RWPE1 (cell line): ENCODE measurements at regions not wholly inside any gene's neighbourhood (a gene's known extent, or its start where the extent isn't known, plus 50 kb on each side); places are given as distances from the start of the nearest gene placed in this dataset.

ENCODE experiments used
- CTCF ChIA-PET: fragments of 350-600 bp; sonication (Branson Sonifier 250); formaldehyde crosslinking; extraction: SDS; loops from one replicate; lab custom pipeline; 2021; lab: Yijun Ruan, JAX
- POLR2A ChIA-PET: fragments of 400-600 bp; formaldehyde crosslinking; extraction: SDS; loops from one replicate; lab custom pipeline; 2020; ENCODE audit warnings: antibody characterized with exemption; ENCODE audit not compliant: low non-redundant PET; lab: Yijun Ruan, JAX
- DNase-seq: peaks from one replicate; pipeline ENCODE4 v3.0.0; 2012; ENCODE audit warnings: low spot score
- H3K27ac ChIP-seq: fragments of 450-650 bp; 2 replicates; pipeline ENCODE4 v1.5.1; 2017
- CTCF ChIP-seq: fragments of 450-650 bp; conservative IDR thresholded peaks from 2 replicates; pipeline ENCODE4 v1.5.1; 2017; ENCODE audit warnings: low read depth, mild to moderate bottlenecking

GRCh38 chr13:57452228-57452627 is 179.3 kb upstream of the PCDH17 start:
- no peak for DNase-seq
- ChIA-PET CTCF (no interaction called here), POLR2A (no interaction called here)
- TF ChIP-seq CTCF: no peak
- no peak overlapping the region for H3K27ac ChIP-seq

GRCh38 chr13:57470491-57470890 is 161.1 kb upstream of the PCDH17 start:
- POLR2A ChIA-PET: no interaction called here
- CTCF ChIA-PET: no interaction called here
- DNase-seq: no peak
- no peak overlapping the region for H3K27ac ChIP-seq
- TF ChIP-seq CTCF: no peak

DNA sequence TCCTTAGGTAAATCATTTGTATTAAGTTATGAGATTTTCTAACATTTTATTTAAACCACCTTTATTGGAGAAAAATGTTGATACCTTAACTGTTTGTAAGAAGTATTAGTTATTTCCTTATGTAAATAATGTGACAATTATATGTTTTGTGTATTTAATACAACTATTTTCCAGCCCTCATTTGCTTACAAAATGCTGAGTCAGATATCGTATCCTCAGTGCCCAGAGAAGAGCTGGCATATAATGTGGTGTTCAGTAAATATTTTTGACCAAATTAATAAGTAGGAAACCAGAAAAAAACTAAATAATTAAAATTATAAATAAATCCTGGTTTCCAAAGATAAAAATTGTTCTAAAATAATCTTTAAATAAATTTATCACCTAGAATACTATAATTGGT is 140.2 kb upstream of the PCDH17 start:
- no peak overlapping the region for H3K27ac ChIP-seq
- no peak for DNase-seq
- POLR2A ChIA-PET: no interaction called here
- CTCF ChIA-PET: no interaction called here
- TF ChIP-seq CTCF: no peak

GRCh38 chr13:57507752-57508463 is 123.6 kb upstream of the PCDH17 start:
- no peak for DNase-seq
- no peak overlapping the region for H3K27ac ChIP-seq
- CTCF ChIA-PET: no interaction called here
- no peak for TF ChIP-seq CTCF
- POLR2A ChIA-PET: interaction anchor here (1.0 kb wide), 1 partner anchor 300 kb away, joined by 4 read pairs; no protein-coding TSS in a partner anchor

DNA sequence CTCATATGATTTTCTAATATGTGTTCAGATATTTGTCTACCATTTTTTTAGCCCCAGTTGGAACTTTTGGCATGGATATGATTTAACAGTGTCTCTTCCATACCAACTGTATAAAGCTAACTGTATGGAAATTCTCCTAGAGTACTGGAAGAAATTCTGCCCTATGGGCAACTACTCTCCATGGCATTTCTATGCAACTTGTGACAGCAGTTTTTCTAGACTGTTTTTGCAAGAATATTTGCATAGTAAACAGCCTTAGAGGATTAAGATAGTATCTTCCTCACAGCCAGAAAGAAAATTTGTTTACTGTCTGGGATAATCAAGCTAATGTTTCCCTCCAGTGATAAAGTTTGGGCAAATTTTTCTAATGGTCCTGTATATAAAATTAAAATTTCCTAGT is 119.9 kb upstream of the PCDH17 start:
- ChIA-PET POLR2A (no interaction called here), CTCF (no interaction called here)
- no peak overlapping the region for H3K27ac ChIP-seq
- no peak for DNase-seq
- no peak for TF ChIP-seq CTCF

DNA sequence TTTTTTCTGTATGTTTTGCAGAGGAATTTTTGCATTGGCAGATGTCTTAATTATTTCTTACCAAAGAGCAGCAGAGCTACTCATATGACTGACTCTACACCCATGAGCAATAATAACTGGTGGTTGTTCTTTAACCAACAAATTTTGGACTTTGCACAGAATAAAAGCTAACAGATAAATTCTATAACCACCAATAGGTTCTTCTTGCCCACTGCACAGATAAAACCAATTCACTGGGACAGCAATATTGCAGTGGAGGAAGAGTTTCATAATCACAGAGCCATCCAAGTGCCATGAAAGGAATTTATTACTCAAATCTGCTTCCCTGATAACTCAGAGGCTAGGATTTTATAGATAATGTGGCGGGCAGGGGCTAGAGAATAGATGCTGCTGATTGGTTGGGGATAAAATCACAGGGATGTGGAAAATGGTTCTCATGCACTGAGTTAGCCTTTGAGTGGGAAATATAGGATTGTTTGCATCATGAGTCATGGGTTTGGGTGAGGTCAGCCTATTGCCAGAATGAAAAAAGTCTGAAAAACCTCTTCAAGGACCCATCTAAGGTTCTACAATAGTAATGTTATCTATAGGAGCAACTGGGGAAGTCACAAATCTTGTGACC is 104.3 kb upstream of the PCDH17 start:
- H3K27ac ChIP-seq: no peak overlapping the region
- ChIA-PET POLR2A (no interaction called here), CTCF (no interaction called here)
- no peak for DNase-seq
- TF ChIP-seq CTCF: no peak
